HCT116 (cell line): ENCODE measurements at regions not wholly inside any gene's neighbourhood (a gene's known extent, or its start where the extent isn't known, plus 50 kb on each side); places are given as distances from the start of the nearest gene placed in this dataset.

ENCODE experiments used
- ATAC-seq: fragments of 200-7000 bp; cut with Tn5 transposase; 2 replicates; pipeline ENCODE4 v1.9.1; 2020; ENCODE audit warnings: mild to moderate bottlenecking, moderate library complexity
- BruUV-seq: library from RNA; stranded (reverse); fragments of 400-500 nt; replicated peaks from 2 replicates; lab custom pipeline; 2021; lab: Mats Ljungman, UMichigan
- CTCF ChIA-PET: fragments of 300-600 bp; sonication (Branson Sonifier 250); formaldehyde crosslinking; loops from one replicate; lab custom pipeline; 2021; ENCODE audit warnings: antibody characterized with exemption; lab: Charles Lee
- POLR2A ChIA-PET: fragments of 300-600, 350-600 bp; sonication (Branson Sonifier 250); formaldehyde crosslinking; loops from one replicate; lab custom pipeline; 2021; ENCODE audit warnings: antibody characterized with exemption; lab: Charles Lee
- RAD21 ChIA-PET, 2 experiments: fragments of 300-600 bp; sonication (Branson Sonifier 250); formaldehyde crosslinking; loops; one replicate each; lab custom pipeline; 2023; ENCODE audit warnings: low total read pairs in 2 of 2; ENCODE audit not compliant: uncharacterized antibody in 2 of 2, unreplicated experiment in 2 of 2, low non-redundant PET in 1 of 2; lab: Charles Lee
- DNase-seq: peaks from one replicate; pipeline ENCODE4 v3.0.0-alpha.2; 2010; ENCODE audit warnings: low read depth, low spot score
- H2AFZ ChIP-seq: fragments of 200-600 bp; shearing (Covaris generic), sonication (generic); 2 replicates; pipeline ENCODE4 v1.6.1; 2017; ENCODE audit warnings: low read depth, mixed run types, mixed read lengths, antibody characterized with exemption, low read length; ENCODE audit not compliant: poor library complexity, severe bottlenecking
- H3K27ac ChIP-seq: 2 replicates; pipeline ENCODE4 v1.5.1; 2012; ENCODE audit warnings: low read depth, low read length
- H3K27me3 ChIP-seq: fragments of 200-600 bp; sonication (generic); 2 replicates; pipeline ENCODE4 v1.6.1; 2016; ENCODE audit warnings: mixed run types, low read length, mixed read lengths; ENCODE audit not compliant: insufficient read depth
- H3K36me3 ChIP-seq, 2 experiments: fragments of 200-500 bp in 1 of 2; fragments of 200-600 bp in 1 of 2; sonication (Bioruptor generic) in 1 of 2; sonication (generic) in 1 of 2; 2 replicates each; pipeline versions ENCODE4 v1.5.1 to v1.6.1; 2014 to 2016; ENCODE audit warnings: low read length in 2 of 2, inconsistent platforms in 1 of 2, mixed read lengths in 1 of 2, mixed run types in 1 of 2; ENCODE audit not compliant: insufficient read depth in 2 of 2, control insufficient read depth in 1 of 2
- H3K4me1 ChIP-seq, 2 experiments: fragments of 200-600 bp in 1 of 2; sonication (generic) in 1 of 2; 2 replicates each; pipeline versions ENCODE4 v1.5.1 to v1.6.1; 2012 to 2017; ENCODE audit warnings: low read length in 2 of 2, inconsistent platforms in 1 of 2, mild to moderate bottlenecking in 1 of 2, mixed read lengths in 1 of 2, mixed run types in 1 of 2, moderate library complexity in 1 of 2; ENCODE audit not compliant: insufficient read depth in 2 of 2, control insufficient read depth in 1 of 2
- H3K4me2 ChIP-seq: fragments of 200-600 bp; sonication (generic); 2 replicates; pipeline ENCODE4 v1.6.1; 2017; ENCODE audit warnings: mixed run types, low read length, mixed read lengths
- H3K4me3 ChIP-seq, 2 experiments: fragments of 200-600 bp in 1 of 2; sonication (generic) in 1 of 2; replicated peaks in 1 of 2; 2 replicates each; pipeline ENCODE4 v1.5.1; 2011 to 2016; ENCODE audit warnings: low read length in 2 of 2, control low read depth in 1 of 2, low read depth in 1 of 2, mild to moderate bottlenecking in 1 of 2, mixed read lengths in 1 of 2, mixed run types in 1 of 2
- H3K79me2 ChIP-seq: fragments of 200-600 bp; sonication (generic); 2 replicates; pipeline ENCODE4 v1.6.1; 2017; ENCODE audit warnings: mild to moderate bottlenecking, mixed run types, low read length, moderate library complexity, mixed read lengths; ENCODE audit not compliant: insufficient read depth
- H3K9ac ChIP-seq: fragments of 200-600 bp; sonication (generic); 2 replicates; pipeline ENCODE4 v1.6.1; 2016; ENCODE audit warnings: low read length, mixed read lengths
- H3K9me2 ChIP-seq: fragments of 200-600 bp; sonication (generic), shearing (Covaris generic); 2 replicates; pipeline ENCODE4 v1.6.1; 2017; ENCODE audit warnings: mixed run types, mild to moderate bottlenecking, moderate library complexity; ENCODE audit not compliant: insufficient read depth
- H3K9me3 ChIP-seq, 2 experiments: fragments of 200-500 bp in 1 of 2; fragments of 200-600 bp in 1 of 2; sonication (Bioruptor generic) in 1 of 2; sonication (generic) in 1 of 2; 2 replicates each; pipeline ENCODE4 v1.6.1; 2014 to 2017; ENCODE audit warnings: low read length in 2 of 2, mixed read lengths in 2 of 2, inconsistent platforms in 1 of 2, low read depth in 1 of 2, mild to moderate bottlenecking in 1 of 2, mixed run types in 1 of 2, moderate library complexity in 1 of 2; ENCODE audit not compliant: control insufficient read depth in 1 of 2, insufficient read depth in 1 of 2
- H4K20me1 ChIP-seq: fragments of 200-600 bp; sonication (generic), shearing (Covaris generic); 2 replicates; pipeline ENCODE4 v1.6.1; 2017; ENCODE audit warnings: mixed run types, mild to moderate bottlenecking, moderate library complexity; ENCODE audit not compliant: insufficient read depth
- ATF3 ChIP-seq: IDR thresholded peaks from 2 replicates; pipeline ENCODE4 v1.6.1; 2012
- CTCF ChIP-seq, 3 experiments: fragments of 200-600 bp in 1 of 3; sonication (generic) in 1 of 3; IDR thresholded peaks in 2 of 3; conservative IDR thresholded peaks in 1 of 3; 2 replicates each; pipeline ENCODE4 v1.5.1; 2012 to 2017; ENCODE audit warnings: low read depth in 2 of 3, low read length in 2 of 3, antibody characterized with exemption in 1 of 3, borderline replicate concordance in 1 of 3, control low read depth in 1 of 3, mild to moderate bottlenecking in 1 of 3, mixed read lengths in 1 of 3, mixed run types in 1 of 3, moderate library complexity in 1 of 3; ENCODE audit not compliant: insufficient read depth in 1 of 3
- ELF1 ChIP-seq: IDR thresholded peaks from 2 replicates; pipeline ENCODE4 v1.6.1; 2012; ENCODE audit warnings: low read depth, borderline replicate concordance
- EZH2 ChIP-seq: fragments of 200-600 bp; sonication (generic); IDR thresholded peaks from 2 replicates; pipeline ENCODE4 v1.6.1; 2017; ENCODE audit warnings: antibody characterized with exemption, mixed run types
- FOSL1 ChIP-seq: IDR thresholded peaks from 2 replicates; pipeline ENCODE4 v1.6.1; 2012; ENCODE audit warnings: low read depth
- POLR2A ChIP-seq: IDR thresholded peaks from 2 replicates; pipeline ENCODE4 v1.7.0; 2011; ENCODE audit warnings: borderline replicate concordance; ENCODE audit not compliant: insufficient read depth, insufficient read length; ENCODE audit errors: extremely low read depth
- RAD21 ChIP-seq: IDR thresholded peaks from 2 replicates; pipeline ENCODE4 v1.6.1; 2012; ENCODE audit warnings: low read depth, mild to moderate bottlenecking
- SP1 ChIP-seq: IDR thresholded peaks from 2 replicates; pipeline ENCODE4 v1.6.1; 2012; ENCODE audit warnings: low read depth
- YY1 ChIP-seq: IDR thresholded peaks from 2 replicates; pipeline ENCODE4 v1.6.1; 2011; ENCODE audit warnings: low read length, low read depth, moderate library complexity, mild to moderate bottlenecking; ENCODE audit not compliant: insufficient replicate concordance; ENCODE audit errors: extremely low read depth
- ZFX ChIP-seq: fragments of 450-650 bp; IDR thresholded peaks from 2 replicates; pipeline ENCODE4 v1.6.1; 2017
- intact Hi-C: fragments of 100-400 bp; cut with micrococcal nuclease; formaldehyde crosslinking; loops from 2 replicates; pipeline ENCODE4 v1.10.0; 2022
- TF ChIP-seq, protein P1 (sequence below): IDR thresholded peaks from 2 replicates; pipeline ENCODE4 v1.6.1; 2012; ENCODE audit warnings: low read depth
- TF ChIP-seq, protein P2 (sequence below): IDR thresholded peaks from 2 replicates; pipeline ENCODE4 v1.6.1; 2012

GRCh38 chr5:30667293-30667692, 526.2 kb upstream of the CDH6 start (continued):
- TF ChIP-seq YY1 (no peak), ELF1 (no peak), POLR2A (no peak), EZH2 (no peak), ZFX (no peak)
- TF ChIP-seq, protein P1, sequence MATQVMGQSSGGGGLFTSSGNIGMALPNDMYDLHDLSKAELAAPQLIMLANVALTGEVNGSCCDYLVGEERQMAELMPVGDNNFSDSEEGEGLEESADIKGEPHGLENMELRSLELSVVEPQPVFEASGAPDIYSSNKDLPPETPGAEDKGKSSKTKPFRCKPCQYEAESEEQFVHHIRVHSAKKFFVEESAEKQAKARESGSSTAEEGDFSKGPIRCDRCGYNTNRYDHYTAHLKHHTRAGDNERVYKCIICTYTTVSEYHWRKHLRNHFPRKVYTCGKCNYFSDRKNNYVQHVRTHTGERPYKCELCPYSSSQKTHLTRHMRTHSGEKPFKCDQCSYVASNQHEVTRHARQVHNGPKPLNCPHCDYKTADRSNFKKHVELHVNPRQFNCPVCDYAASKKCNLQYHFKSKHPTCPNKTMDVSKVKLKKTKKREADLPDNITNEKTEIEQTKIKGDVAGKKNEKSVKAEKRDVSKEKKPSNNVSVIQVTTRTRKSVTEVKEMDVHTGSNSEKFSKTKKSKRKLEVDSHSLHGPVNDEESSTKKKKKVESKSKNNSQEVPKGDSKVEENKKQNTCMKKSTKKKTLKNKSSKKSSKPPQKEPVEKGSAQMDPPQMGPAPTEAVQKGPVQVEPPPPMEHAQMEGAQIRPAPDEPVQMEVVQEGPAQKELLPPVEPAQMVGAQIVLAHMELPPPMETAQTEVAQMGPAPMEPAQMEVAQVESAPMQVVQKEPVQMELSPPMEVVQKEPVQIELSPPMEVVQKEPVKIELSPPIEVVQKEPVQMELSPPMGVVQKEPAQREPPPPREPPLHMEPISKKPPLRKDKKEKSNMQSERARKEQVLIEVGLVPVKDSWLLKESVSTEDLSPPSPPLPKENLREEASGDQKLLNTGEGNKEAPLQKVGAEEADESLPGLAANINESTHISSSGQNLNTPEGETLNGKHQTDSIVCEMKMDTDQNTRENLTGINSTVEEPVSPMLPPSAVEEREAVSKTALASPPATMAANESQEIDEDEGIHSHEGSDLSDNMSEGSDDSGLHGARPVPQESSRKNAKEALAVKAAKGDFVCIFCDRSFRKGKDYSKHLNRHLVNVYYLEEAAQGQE = no peak

DNA sequence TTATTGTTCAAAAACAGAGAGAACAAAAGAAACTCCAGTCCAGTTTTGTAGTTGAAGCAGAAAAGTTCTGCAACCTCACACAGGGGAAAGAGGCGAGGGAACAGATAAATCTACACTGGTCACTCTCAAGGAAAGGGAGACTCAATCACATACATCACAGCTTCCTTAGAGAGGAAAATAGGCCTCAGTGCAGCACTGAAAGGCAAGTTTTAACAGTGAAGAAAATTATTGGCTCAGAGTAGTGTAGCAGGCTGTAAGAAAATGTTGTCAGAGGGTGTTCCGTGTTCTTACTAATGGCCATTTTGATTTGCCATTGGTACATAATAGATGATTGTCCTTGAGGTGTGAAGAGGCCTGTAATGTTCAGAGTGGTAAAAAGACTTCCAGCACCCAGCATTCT, 530.0 kb upstream of the CDH6 start:
- BruUV-seq = no TSS peak
- POLR2A ChIA-PET = no interaction called here
- TF ChIP-seq FOSL1 (no peak), POLR2A (no peak), SP1 (no peak), CTCF (IDR thresholded peaks at IDR 0.05 in 2 of 3, conservative IDR thresholded peaks at IDR 0.05 in 1 of 3; ENCODE audit: borderline replicate concordance in 1 of 3, insufficient read depth in 1 of 3, low read depth in 2 of 3, low read length in 2 of 3) (no peak), EZH2 (no peak), RAD21 (no peak), ATF3 (no peak)
- TF ChIP-seq, protein P2, sequence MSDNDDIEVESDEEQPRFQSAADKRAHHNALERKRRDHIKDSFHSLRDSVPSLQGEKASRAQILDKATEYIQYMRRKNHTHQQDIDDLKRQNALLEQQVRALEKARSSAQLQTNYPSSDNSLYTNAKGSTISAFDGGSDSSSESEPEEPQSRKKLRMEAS = no peak
- Histone ChIP-seq H3K4me3 (no peak overlapping the region), H2AFZ (no peak overlapping the region), H3K9ac (no peak overlapping the region), H3K36me3 (no peaks in the 10 kb centered on the region), H3K9me3 (peaks cover 12 to 19% of the 10 kb centered on the region in 2 experiments; a peak in 2 of 4 replicates), H4K20me1 (no peaks in the 10 kb centered on the region), H3K79me2 (no peaks in the 10 kb centered on the region), H3K27me3 (no peaks in the 10 kb centered on the region), H3K27ac (no peak overlapping the region), H3K9me2 (no peaks in the 10 kb centered on the region), H3K4me1 (no peaks in the 10 kb centered on the region), H3K4me2 (no peak overlapping the region)
- DNase-seq (no peak), ATAC-seq (no peak)
- CTCF ChIA-PET = no interaction called here
- RAD21 ChIA-PET = no interaction called here
- intact Hi-C loops = no loop called here
